DMS79 treated with DMSO at 0.1 percent for 48 hours (cell line): ENCODE measurements at regions not wholly inside any gene's neighbourhood (a gene's known extent, or its start where the extent isn't known, plus 50 kb on each side); places are given as distances from the start of the nearest gene placed in this dataset.
"Not testable (repeated sequence)": the region's sequence is repeated elsewhere in the genome, so short reads cannot be mapped to it uniquely, and the experiment has no call there.

Experiments used
- DNase-seq: peaks from one replicate; lab custom pipeline; 2025; lab: John Stamatoyannopoulos, UW

DNA sequence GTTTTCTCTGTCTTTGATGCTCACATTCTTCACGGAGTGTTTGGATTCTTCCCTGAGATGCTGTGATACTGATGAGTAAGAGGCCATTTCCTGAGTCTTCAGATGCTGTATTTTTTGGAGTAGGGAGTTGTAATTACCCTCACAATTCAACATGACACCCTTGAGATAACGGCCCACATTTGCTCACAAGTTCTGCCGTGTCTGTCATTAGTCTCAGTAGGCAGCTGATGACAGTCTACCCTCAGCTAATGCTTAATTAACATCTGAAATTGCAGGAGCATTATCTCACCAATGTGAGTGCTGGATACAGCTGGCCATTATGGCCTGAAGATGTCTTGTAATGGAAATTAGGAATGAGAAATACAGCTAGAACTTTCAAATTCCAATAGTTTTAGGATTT is 307.1 kb upstream of the ADCY2 start:
- DNase-seq, result no peak

DNA sequence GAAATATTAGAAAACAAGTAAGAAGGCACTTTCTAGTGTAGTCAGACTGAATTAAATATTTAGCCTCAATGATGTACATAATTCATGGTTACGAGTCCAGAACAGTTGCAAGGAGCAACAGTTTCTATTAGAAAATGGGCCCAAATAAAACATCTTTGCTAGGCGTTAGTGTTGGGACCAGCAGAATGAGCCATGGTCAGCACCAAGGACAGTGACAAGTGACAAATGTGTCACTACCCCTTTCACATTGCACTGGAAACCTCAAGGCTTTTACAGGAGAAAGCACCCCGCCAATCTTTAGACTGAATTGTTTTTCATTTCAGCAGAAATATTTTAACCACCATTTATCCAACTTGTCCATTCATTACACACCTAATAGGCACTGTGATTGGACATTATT is 301.3 kb upstream of the ADCY2 start:
- DNase-seq, result no peak

DNA sequence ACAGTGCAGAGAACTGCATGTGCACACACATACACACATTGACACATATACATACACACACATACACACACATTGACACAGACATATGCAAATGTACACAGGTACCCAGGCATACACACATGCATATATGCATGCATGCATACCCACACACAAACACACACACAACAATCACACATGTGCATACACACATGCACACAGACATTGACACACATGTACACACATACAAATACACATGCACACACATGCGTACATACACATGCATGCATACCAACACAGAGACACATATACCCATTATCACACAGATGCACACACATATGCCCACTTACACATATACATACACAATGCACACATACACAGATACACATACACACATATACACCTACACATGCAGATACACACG is 299.6 kb upstream of the ADCY2 start:
- no peak for DNase-seq

DNA sequence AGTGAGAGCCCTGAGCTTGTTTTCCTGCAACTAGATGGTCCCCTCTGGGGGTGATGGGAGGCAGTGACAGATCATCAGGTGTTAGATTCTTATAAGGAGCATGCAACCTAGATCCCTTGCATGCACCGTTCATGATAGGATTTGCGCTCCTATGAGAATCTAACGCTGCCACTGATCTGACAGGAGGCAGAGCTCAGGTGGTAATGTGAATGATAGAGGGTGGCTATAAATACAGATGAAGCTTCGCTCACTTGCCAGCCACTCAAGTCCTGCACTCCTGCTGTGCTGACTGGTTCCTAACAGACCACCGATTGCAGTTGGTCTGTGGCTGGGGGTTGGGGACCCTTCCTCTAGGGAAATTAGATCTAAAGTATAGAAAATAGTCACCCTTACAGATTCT is 290.6 kb upstream of the ADCY2 start:
- no peak for DNase-seq

DNA sequence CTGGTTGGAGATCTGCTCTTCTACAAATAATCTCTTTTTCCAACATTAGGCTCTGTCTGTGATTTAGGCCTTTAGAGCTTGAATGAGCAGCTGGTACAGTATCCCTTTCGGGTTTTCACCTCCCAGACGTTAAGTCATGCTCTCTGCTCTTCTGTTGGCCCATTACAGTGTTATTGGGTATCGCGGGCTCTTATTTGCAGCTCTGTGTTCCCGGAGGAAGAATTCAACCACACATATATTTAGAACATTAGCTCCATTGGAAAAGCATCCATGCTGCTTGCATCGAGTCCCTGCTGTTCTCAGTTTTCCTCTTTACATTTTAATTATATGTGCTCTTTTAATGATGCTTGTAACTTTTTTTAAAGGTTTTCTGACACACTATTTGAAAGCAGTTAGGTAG is 278.0 kb upstream of the ADCY2 start:
- no peak for DNase-seq

DNA sequence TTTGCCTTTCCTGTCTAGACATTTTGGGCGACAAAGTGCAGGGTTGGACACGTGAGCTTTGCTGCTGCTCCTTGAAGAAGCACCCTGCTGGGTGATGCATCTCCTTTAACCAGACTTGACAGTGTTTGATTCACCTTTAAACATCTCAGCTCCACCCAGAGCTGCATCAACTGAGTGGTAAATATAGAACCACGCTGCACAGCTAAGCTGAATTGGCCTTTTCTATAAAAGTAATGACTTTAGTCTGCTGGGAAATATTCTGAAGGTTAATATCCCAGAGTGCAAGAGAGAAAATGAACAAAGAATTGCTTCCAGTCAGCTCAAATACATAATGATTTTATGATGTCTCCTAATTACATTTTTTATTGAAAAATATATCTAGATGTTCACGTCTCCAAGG is 264.3 kb upstream of the ADCY2 start:
- no peak for DNase-seq

DNA sequence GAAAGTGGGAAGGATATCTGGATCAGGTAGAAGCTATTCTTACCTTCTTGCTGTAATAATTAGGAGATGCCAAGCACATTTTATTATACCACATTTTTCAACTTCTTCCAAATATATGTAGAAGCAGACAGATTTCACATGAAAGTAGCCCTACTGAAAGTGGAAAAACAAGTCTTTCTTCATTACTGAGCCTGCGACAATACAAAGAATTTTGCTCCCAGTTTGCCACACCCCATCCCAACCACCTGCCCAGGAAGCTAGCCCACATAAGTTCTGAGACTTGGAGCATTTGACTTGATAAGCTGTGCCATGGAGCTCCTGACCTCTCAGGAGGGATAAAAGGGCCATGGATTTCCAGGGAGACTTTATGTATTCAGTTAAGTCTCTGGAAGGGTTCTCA is 249.1 kb upstream of the ADCY2 start:
- DNase-seq, result no peak

DNA sequence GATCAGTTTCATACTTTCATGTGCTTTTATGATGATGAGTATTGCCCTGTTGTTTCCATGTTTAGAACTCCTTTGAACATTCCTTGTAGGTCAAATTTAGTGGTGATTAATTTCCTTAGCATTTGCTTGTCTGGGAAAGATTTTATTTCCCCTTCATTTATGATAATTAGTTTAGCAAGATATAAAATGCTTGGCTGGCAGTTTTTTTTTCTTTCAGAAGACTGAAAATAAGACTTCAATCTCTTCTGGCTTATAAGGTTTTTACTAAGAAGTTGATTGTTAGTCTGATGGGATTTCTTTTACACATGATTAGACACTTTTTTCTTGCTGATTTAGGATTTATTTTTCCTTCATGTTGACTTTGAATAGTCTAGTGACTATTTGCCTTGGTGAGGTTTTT is 238.9 kb upstream of the ADCY2 start:
- DNase-seq, result no peak

DNA sequence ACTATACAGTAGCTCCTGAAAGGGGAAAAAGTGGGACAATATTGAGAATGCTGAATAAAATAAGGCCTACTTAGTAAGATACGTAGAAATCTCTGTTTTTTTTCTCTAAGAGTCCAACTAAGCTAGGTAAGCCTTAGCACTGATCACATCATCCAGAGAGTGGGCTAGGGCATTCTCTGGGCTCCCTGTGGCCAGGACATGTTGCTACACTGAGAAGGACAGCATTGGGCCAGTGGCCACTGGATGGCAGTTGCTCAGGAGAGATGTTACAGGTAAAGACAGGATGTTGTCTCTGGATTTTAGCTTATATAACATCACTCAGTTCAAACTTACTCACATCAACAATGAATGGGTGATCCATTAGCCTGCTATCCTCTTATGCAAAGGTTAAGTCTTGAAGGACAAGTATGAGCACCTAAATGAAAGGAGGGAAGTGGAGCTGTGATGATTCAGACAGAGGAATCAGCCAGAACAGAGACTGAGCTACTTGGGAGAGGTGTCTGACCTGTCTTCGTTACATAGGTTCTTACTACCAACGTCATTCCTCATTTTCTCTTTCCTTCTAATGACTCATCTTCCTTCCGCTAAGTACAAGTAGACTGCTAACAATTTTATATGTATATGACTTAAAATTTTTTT is 226.6 kb upstream of the ADCY2 start:
- no peak for DNase-seq

DNA sequence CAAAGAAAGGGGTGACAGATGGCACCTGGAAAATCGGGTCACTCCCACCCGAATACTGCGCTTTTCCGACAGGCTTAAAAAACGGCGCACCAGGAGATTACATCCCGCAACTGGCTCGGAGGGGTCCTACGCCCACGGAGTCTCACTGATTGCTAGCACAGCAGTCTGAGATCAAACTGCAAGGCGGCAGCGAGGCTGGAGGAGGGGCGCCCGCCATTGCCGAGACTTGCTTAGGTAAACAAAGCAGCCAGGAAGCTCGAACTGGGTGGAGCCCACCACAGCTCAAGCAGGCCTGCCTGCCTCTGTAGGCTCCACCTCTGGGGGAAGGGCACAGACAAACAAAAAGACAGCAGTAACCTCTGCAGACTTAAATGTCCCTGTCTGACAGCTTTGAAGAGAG is 225.2 kb upstream of the ADCY2 start:
- DNase-seq, result not testable (repeated sequence)

DNA sequence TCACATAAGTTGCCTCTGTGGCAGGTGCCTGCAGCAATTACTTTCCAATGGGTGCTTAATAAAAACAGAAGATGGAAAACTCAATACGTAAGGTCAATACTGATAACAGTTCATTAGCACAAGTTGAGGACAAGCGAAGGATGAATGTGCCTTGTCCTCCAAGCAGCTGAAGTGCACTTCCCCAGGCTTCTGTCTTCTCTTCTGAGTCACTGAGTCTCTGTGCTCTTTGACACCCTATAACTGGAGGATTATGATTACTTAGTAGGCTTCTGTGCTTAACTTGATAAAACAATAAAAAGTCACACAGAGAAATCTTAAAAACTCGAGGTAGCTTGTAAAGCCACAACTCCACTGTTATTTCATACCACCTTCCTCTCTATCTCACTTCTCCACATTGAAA is 216.6 kb upstream of the ADCY2 start:
- DNase-seq, result no peak

DNA sequence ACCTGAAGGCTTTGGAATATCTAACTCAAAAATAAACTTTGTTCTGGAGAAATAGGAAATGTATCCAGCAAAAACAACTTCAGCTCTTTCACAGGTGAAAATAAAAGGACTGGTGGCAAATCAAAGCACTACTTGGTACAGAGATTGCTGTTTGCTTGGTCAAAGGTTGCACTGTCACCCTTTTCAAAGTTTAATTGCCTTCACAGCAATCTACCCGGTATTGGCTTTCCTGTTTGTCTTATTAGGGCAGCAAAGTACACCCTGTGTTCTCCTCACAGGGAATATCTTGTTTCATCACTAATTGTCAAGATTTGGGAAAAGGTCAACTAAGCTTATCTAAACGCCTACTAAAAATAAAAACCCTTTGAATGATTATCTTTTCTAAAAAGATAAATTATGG is 214.1 kb upstream of the ADCY2 start:
- DNase-seq, result no peak

DNA sequence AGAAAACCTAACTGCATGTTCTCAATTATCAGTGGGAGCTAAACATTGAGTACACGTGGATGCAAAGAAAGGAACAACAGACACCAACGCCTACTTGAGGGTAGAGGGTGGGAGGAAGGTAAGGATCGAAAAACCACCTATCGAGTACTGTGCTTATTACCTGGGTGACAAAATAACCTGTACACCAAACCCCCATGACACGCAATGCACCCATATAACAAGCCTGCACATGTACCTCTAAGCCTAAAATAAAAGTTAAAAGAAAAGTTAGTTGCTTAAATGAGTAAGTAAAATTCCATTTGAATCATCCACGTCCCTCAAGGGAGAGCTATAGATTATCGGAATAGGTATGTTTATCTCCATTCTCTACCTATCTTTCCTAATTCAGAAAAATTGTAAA is 210.2 kb upstream of the ADCY2 start:
- no peak for DNase-seq

DNA sequence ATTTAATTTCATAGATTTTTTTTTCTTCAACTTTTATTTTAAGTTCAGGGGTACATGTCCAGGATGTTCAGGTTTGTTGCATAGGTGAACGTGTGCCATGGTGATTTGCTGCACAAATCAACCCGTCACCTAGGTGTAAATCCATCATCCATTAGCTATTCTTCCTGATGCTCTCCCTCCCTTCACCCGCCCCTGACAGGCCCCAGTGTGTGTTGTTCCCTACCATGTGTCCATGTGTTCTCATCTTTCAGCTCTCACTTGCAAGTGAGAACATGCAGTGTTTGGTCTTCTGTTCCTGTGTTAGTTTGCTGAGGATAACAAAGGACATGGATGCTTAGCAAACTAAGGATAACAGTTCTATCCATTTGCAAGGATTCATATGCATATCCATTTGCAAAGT is 209.1 kb upstream of the ADCY2 start:
- DNase-seq, result no peak

DNA sequence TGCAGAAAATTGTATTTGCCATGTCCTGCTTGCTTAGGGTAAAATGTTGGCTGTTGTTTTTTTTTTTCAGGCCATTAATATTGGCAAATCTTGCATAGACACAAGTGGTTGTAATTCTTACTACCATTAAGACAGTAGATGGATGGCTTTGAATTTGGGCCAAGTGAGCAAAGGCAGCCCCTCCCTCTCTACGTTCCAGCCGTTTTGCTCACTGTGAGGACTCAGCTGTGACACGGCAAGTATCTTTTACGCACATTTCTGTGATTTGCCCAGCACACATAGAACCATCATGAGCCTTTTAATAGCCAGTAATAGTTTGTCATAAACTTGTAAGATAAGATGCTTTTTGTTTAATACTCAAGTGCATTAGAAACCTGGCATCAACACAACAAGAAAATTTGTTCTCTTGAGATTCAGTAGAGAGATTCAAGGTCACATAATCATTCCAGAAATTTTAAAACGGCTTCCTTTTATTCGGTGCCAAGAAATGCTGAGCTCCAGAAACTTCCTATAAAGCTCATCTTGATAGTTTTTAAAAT is 205.2 kb upstream of the ADCY2 start:
- DNase-seq, result peak; percentile 89

DNA sequence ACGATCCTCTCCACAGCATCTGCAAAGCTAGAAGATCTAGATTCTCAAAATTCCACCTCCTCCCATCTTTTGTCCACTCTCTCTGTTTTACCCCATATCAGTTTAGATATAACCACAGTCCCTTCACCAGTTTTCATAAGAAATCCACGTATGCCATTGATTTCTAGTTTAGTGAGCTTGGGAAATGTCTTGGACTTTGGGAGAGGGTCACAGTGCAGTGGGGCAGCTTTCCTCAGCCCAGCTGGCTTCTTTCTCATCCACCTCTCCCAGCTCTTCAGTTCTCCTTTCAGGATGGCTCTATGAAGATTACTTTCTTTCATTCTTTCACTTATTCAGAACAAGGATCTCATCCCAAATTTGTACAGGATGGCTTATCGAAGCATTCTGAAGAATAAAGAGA is 203.9 kb upstream of the ADCY2 start:
- DNase-seq, result no peak

DNA sequence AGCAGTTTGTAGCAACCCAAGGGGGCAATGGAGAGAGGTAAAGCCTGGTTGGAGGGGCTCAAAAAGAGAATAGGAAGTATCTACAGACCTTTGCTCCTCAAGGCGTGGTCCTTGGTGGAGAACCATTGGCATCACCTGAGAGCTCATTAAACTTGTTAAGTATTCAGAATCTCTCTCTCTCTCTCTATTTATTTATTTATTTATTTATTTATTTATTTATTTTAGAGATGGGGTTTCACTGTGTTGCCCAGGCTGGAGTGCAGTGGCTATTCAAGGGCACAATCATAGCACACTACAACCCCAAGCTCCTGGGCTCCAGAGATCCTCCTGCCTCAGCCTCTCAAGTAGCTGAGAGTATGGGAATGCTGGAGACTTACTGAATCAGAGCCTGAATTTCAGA is 193.1 kb upstream of the ADCY2 start:
- DNase-seq, result no peak

DNA sequence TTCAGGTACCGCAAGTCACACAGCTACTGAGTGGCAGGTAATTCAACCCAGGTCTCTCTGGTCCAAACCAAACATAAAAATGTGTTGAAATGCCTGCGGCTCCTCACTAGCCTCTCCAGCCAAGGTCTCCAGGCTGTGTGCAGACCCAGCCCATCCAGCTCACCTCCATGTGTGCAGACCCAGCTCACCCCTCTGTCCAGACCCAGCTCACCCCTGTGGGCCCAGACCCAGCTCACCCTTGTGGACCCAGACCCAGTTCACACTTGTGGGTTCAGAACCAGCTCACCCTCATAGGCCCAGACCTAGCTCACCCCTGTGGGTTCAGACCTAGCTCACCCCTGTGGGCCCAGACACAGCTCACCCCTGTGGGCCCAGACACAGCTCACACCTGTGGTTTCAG is 188.0 kb upstream of the ADCY2 start:
- DNase-seq, result peak; percentile 8

DNA sequence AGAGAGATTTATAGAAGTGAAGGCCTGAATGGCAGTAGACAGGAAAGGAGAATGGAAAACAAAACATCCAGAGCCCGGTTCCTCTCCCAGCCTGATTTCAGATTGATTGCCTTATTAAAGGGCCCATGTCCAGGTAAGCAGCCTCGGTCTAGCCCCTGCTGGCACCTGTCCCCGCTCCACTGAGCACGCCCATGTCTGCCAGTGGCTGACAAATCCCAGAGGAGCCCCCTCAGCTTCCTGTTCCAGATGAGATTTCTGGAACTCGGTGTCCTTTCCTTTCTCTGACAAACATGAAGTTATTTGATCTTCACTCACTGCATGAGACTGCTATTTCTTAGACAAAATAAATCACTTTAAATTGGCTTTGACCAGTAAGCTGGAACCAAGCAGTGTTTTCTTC is 187.0 kb upstream of the ADCY2 start:
- DNase-seq, result peak; percentile 97

DNA sequence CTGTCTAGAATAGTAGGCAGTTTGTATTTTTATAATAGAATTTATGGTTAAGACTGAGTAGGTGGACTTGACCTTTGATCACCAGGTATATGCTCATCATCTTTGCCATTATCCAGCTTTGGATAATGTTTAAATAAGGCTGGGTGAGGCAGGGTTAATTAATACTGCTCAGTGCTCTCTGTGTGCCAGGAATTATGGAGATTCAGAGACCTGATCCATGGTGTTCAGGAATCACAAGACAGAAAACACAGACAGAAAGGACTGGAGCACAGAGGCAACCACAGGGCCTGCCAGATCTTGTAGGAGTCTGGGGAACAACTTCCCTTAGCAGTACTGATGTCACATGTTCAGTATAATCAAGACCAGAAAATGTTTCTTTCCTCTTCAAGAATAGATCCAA is 186.3 kb upstream of the ADCY2 start:
- DNase-seq, result peak; percentile 76

DNA sequence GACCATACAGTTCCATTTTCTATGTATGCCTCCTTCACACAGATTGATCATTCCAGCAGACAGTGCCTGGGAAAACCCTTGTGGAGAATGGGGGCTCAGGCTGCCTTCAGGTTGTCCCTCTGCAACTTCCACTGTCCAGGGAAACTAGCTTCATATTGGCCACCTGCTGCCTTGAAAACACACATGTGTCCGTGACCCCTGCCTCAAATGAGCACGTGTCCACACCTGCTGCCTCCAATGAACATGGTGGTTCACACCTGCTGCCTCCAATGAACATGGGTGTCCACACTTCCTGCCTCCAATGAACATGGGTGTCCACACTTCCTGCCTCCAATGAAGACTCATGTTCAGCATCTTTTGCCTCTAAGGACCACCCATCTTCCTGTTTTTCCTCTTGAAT is 185.4 kb upstream of the ADCY2 start:
- DNase-seq, result no peak

DNA sequence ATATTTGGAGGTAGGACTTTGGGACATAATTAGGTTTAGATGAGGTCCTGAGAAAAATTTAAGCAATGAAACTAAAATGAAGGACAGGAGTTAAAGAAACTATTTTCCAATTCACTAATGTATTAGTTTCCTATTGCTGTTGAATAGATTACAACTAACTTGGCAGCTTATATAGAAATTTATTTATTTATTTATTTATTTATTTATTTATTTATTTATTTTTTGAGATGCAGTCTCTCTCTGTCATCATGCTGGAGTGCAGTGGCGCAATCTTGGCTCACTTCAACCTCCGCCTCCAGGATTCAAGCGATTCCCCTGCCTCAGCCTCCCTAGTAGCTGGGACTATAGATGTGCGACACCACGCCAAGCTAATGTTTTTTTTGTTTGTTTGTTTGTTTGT is 182.4 kb upstream of the ADCY2 start:
- no peak for DNase-seq

DNA sequence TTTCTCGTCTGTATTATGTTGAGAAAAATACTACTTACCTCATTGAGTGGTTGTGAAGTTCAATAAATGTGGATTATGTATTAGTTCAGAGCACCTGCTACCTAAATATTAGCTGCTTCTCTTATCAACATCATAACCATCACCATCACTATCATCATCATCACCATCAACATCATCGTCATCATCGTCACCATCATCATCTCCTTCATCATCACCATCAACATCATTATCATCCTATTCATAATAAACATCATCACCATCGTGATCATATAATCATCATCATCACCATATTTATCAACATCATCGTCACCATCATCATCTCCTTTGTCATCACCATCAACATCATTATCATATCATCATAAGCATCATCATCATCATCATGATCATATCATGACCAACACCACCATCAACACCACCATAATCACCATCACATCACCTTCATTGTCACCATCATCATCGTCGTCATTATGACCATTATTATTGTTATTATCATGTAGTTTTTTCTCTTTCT is 181.0 kb upstream of the ADCY2 start:
- DNase-seq, result no peak

DNA sequence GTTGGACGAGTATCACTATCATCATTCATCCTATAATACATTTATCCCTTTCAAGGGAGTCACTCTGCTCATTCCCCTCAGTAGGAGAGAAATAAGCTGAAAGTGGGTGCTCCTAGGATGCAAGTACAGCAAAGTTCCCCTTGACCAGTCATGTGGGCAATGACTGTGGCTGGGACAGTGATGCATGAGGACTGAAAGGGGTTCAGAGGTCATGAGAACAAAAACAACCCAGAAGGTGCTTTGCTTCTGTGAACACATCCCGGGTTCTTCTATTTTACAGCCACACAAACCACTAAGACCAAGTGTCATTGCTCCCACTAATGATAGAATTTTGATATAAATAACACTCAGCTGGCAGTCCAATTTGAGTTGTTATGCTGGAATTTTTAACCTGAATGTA is 177.8 kb upstream of the ADCY2 start:
- DNase-seq, result no peak
